SK-N-SH (cell line): ENCODE measurements at regions not wholly inside any gene's neighbourhood (a gene's known extent, or its start where the extent isn't known, plus 50 kb on each side); places are given as distances from the start of the nearest gene placed in this dataset.

Experiments used
- CTCF ChIA-PET: fragments of 300-600, 350-600 bp; formaldehyde crosslinking; extraction: SDS; loops from one replicate; lab custom pipeline; 2021; lab: Yijun Ruan, JAX
- POLR2A ChIA-PET: fragments of 350-600 bp; sonication (Branson Sonifier 250); formaldehyde crosslinking; extraction: SDS; loops from one replicate; lab custom pipeline; 2020; ENCODE audit warnings: antibody characterized with exemption, inconsistent platforms; lab: Yijun Ruan, JAX
- DNase-seq: peaks from one replicate; pipeline ENCODE4 v3.0.0; 2012
- H2AFZ ChIP-seq: fragments of 200-600 bp; sonication (generic); 2 replicates; pipeline ENCODE4 v1.8.1; 2016; ENCODE audit warnings: antibody characterized with exemption, mild to moderate bottlenecking, low read depth
- H3F3A ChIP-seq: fragments of 200-600 bp; sonication (generic); replicated peaks from 2 replicates; pipeline ENCODE3; 2016; ENCODE audit warnings: antibody characterized with exemption, mild to moderate bottlenecking; ENCODE audit not compliant: insufficient read depth
- H3K27ac ChIP-seq, 2 experiments: fragments of 200-500 bp in 1 of 2; fragments of 200-600 bp in 1 of 2; sonication (Bioruptor generic) in 1 of 2; sonication (generic), shearing (Covaris generic) in 1 of 2; 2 replicates each; pipeline versions ENCODE4 v1.5.1 to v1.6.1; 2014 to 2016; ENCODE audit warnings: low read depth in 2 of 2, inconsistent platforms in 1 of 2, low read length in 1 of 2, mild to moderate bottlenecking in 1 of 2, mixed read lengths in 1 of 2
- H3K27me3 ChIP-seq: fragments of 200-600 bp; sonication (generic), shearing (Covaris generic); 2 replicates; pipeline ENCODE4 v1.6.1; 2016; ENCODE audit warnings: mixed run types; ENCODE audit not compliant: insufficient read depth
- H3K36me3 ChIP-seq, 2 experiments: fragments of 200-500 bp in 1 of 2; fragments of 200-600 bp in 1 of 2; sonication (Bioruptor generic) in 1 of 2; sonication (generic) in 1 of 2; replicated peaks in 1 of 2; 2 replicates each; pipeline versions ENCODE3 to v1.5.1; 2014 to 2016; ENCODE audit warnings: low read length in 1 of 2, mild to moderate bottlenecking in 1 of 2; ENCODE audit not compliant: insufficient read depth in 2 of 2, control insufficient read depth in 1 of 2
- H3K4me1 ChIP-seq, 2 experiments: fragments of 200-500 bp in 1 of 2; fragments of 200-600 bp in 1 of 2; sonication (Bioruptor generic) in 1 of 2; sonication (generic), shearing (Covaris generic) in 1 of 2; 2 replicates each; pipeline versions ENCODE4 v1.5.1 to v1.6.1; 2014 to 2016; ENCODE audit warnings: low read depth in 1 of 2, low read length in 1 of 2, mixed run types in 1 of 2; ENCODE audit not compliant: insufficient read depth in 2 of 2, control insufficient read depth in 1 of 2
- H3K4me2 ChIP-seq: fragments of 200-600 bp; sonication (generic), shearing (Covaris generic); 2 replicates; pipeline ENCODE4 v1.6.1; 2017; ENCODE audit warnings: mixed run types
- H3K4me3 ChIP-seq, 2 experiments: fragments of 200-500 bp in 1 of 2; fragments of 200-600 bp in 1 of 2; sonication (Bioruptor generic) in 1 of 2; sonication (generic), shearing (Covaris generic) in 1 of 2; 2 replicates each; pipeline versions ENCODE4 v1.5.1 to v1.8.1; 2014 to 2016; ENCODE audit warnings: low read depth in 2 of 2, inconsistent platforms in 1 of 2, low read length in 1 of 2, mild to moderate bottlenecking in 1 of 2, mixed read lengths in 1 of 2, moderate library complexity in 1 of 2
- H3K79me2 ChIP-seq: fragments of 200-600 bp; sonication (generic); 2 replicates; pipeline ENCODE4 v1.8.1; 2017; ENCODE audit warnings: mild to moderate bottlenecking; ENCODE audit not compliant: insufficient read depth
- H3K9ac ChIP-seq: fragments of 200-600 bp; sonication (generic); 2 replicates; pipeline ENCODE4 v1.6.1; 2017; ENCODE audit warnings: mixed run types
- H3K9me2 ChIP-seq: fragments of 200-600 bp; sonication (generic); 2 replicates; pipeline ENCODE4 v1.6.1; 2017; ENCODE audit warnings: mixed run types
- H3K9me3 ChIP-seq: fragments of 200-600 bp; sonication (generic); 2 replicates; pipeline ENCODE4 v1.6.1; 2017; ENCODE audit warnings: mixed run types, mild to moderate bottlenecking, moderate library complexity
- H4K20me1 ChIP-seq: fragments of 200-600 bp; sonication (generic); 2 replicates; pipeline ENCODE4 v1.6.1; 2017; ENCODE audit warnings: mild to moderate bottlenecking, mixed run types; ENCODE audit not compliant: insufficient read depth
- ELF1 ChIP-seq: IDR thresholded peaks from 2 replicates; pipeline ENCODE4 v1.4.0; 2012
- EP300 ChIP-seq, 2 experiments: IDR thresholded peaks; 2 replicates each; pipeline versions ENCODE4 v1.4.0 to v1.6.1; 2012; ENCODE audit warnings: borderline replicate concordance in 1 of 2, low read depth in 1 of 2, low read length in 1 of 2
- EZH2phosphoT487 ChIP-seq: fragments of 200-600 bp; sonication (generic); IDR thresholded peaks from 2 replicates; pipeline ENCODE4 v1.6.1; 2017; ENCODE audit warnings: low read depth, mixed run types, mild to moderate bottlenecking, antibody characterized with exemption, moderate library complexity, borderline replicate concordance
- FOSL2 ChIP-seq: IDR thresholded peaks from 2 replicates; pipeline ENCODE4 v1.4.0; 2012; ENCODE audit warnings: low read depth, mild to moderate bottlenecking, moderate library complexity, borderline replicate concordance
- FOXJ3 ChIP-seq: sonication (generic); formaldehyde crosslinking; IDR thresholded peaks from 2 replicates; pipeline ENCODE4 v1.5.1; 2020; ENCODE audit warnings: mild to moderate bottlenecking, missing genetic modification reagents
- GABPA ChIP-seq: IDR thresholded peaks from 2 replicates; pipeline ENCODE4 v1.4.0; 2012; ENCODE audit warnings: low read depth, mild to moderate bottlenecking
- JUND ChIP-seq: IDR thresholded peaks from 2 replicates; pipeline ENCODE4 v1.4.0; 2012
- NFIC ChIP-seq: IDR thresholded peaks from 2 replicates; pipeline ENCODE4 v1.4.0; 2012; ENCODE audit warnings: borderline replicate concordance
- POLR2AphosphoS5 ChIP-seq: IDR thresholded peaks from 2 replicates; pipeline ENCODE4 v1.6.1; 2012; ENCODE audit warnings: low read depth, low read length
- RCOR1 ChIP-seq: fragments of 150-350 bp; IDR thresholded peaks from 2 replicates; pipeline ENCODE4 v1.6.1; 2017; ENCODE audit warnings: antibody characterized with exemption, low read length
- RFX5 ChIP-seq: IDR thresholded peaks from 2 replicates; pipeline ENCODE4 v1.6.1; 2012; ENCODE audit warnings: mild to moderate bottlenecking, improper control_type of control experiment, low read length
- RXRA ChIP-seq: IDR thresholded peaks from 2 replicates; pipeline ENCODE4 v1.4.0; 2012; ENCODE audit warnings: low read depth, mild to moderate bottlenecking, borderline replicate concordance
- SIN3A ChIP-seq: IDR thresholded peaks from 2 replicates; pipeline ENCODE4 v1.6.1; 2012; ENCODE audit warnings: low read depth, mild to moderate bottlenecking, low read length, moderate library complexity, borderline replicate concordance
- SMC3 ChIP-seq: IDR thresholded peaks from 2 replicates; pipeline ENCODE4 v1.6.1; 2012; ENCODE audit warnings: low read depth, low read length, improper control_type of control experiment
- TAF1 ChIP-seq: IDR thresholded peaks from 2 replicates; pipeline ENCODE4 v1.6.1; 2012; ENCODE audit warnings: low read depth, mild to moderate bottlenecking, low read length, moderate library complexity, borderline replicate concordance
- TCF12 ChIP-seq: IDR thresholded peaks from 2 replicates; pipeline ENCODE4 v1.4.0; 2012
- TF ChIP-seq, protein P1 (sequence below): IDR thresholded peaks from 2 replicates; pipeline ENCODE4; 2012
- TF ChIP-seq, protein P2 (sequence below): IDR thresholded peaks from 2 replicates; pipeline ENCODE4 v1.4.0; 2012; ENCODE audit warnings: low read depth, borderline replicate concordance
- TF ChIP-seq, protein P3 (sequence below): IDR thresholded peaks from 2 replicates; pipeline ENCODE4 v1.6.1; 2012; ENCODE audit warnings: mild to moderate bottlenecking, low read depth, low read length, moderate library complexity
- TF ChIP-seq, protein P4 (sequence below): fragments of 150-350 bp; IDR thresholded peaks from 2 replicates; pipeline ENCODE4 v1.6.1; 2017; ENCODE audit warnings: antibody characterized with exemption, low read length, low read depth, borderline replicate concordance
- TF ChIP-seq, protein P5 (sequence below): fragments of 200-600 bp; sonication (generic); IDR thresholded peaks from 2 replicates; pipeline ENCODE4 v1.6.1; 2017; ENCODE audit warnings: antibody characterized with exemption, mild to moderate bottlenecking, moderate library complexity

DNA sequence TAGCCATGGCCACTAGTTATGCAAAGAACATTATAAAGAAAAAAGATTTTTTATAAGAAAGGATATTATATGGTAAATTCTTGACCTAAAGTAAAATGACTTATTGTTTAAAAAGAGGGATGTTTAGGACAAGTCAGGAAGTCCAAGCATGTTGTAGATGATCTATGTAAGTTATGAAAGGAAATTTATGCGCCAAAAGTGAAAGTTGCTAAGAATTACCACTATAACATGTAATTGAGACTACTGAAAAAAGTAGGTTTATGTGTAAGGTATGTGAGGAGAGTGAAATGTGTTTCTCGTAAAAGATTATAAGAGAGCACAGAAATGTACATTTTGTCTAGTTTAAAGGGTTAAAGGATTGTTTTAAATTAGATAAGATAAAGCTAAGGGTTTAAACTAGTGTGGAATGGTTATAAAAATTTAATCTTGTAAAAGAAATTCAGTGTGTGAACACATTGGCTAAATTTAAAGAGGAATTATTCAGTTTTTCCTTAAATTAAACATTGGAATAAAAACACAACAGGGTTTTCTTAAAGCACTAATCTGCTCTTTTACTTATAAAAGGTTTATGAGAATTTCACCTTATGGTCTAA lies 1100.4 kb upstream of the EDIL3 start (continued):
- TF ChIP-seq, protein P1, sequence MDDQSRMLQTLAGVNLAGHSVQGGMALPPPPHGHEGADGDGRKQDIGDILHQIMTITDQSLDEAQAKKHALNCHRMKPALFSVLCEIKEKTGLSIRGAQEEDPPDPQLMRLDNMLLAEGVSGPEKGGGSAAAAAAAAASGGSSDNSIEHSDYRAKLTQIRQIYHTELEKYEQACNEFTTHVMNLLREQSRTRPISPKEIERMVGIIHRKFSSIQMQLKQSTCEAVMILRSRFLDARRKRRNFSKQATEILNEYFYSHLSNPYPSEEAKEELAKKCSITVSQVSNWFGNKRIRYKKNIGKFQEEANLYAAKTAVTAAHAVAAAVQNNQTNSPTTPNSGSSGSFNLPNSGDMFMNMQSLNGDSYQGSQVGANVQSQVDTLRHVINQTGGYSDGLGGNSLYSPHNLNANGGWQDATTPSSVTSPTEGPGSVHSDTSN = no peak
- TF ChIP-seq RXRA = no peak
- no peak for TF ChIP-seq JUND
- no peak for TF ChIP-seq NFIC
- no peak for TF ChIP-seq TCF12
- no peak for TF ChIP-seq EP300 (IDR thresholded peaks at IDR 0.05; ENCODE audit: borderline replicate concordance in 1 of 2, low read depth in 1 of 2, low read length in 1 of 2)
- TF ChIP-seq SIN3A = no peak
- no peak for TF ChIP-seq FOXJ3 (CRISPR knock-in tag)
- TF ChIP-seq, protein P2, sequence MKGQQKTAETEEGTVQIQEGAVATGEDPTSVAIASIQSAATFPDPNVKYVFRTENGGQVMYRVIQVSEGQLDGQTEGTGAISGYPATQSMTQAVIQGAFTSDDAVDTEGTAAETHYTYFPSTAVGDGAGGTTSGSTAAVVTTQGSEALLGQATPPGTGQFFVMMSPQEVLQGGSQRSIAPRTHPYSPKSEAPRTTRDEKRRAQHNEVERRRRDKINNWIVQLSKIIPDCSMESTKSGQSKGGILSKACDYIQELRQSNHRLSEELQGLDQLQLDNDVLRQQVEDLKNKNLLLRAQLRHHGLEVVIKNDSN = no peak

DNA sequence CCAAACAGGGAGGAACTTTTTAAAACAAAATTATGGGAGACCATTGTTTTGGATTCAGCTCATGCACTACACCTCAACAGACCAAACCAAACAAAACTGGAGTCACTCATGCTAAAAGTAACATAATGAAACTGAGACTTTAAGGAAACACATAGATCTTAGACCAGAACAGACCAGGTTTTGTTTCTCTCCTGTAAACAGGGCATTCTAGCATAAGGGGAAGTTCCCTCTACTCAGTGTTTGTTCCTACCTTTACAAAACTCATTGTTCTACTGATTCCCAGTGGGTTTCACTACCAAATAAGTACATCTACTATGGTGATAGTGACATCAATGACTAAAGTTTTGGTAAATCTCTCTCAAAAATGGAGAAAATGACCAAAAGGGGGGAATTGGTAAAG lies 1103.6 kb upstream of the EDIL3 start:
- Histone ChIP-seq H3K9me2 (no peaks in the 10 kb centered on the region), H2AFZ (no peak overlapping the region), H3K36me3 (no peaks in the 10 kb centered on the region), H3F3A (no peaks in the 10 kb centered on the region), H4K20me1 (no peaks in the 10 kb centered on the region), H3K4me3 (no peak overlapping the region), H3K4me1 (no peaks in the 10 kb centered on the region), H3K4me2 (no peak overlapping the region), H3K9ac (no peak overlapping the region), H3K27ac (no peak overlapping the region), H3K27me3 (no peaks in the 10 kb centered on the region), H3K9me3 (peaks cover 8% of the 10 kb centered on the region), H3K79me2 (no peaks in the 10 kb centered on the region)
- ChIA-PET CTCF (no interaction called here), POLR2A (no interaction called here)
- no peak for DNase-seq
- TF ChIP-seq GABPA = no peak
- TF ChIP-seq ELF1 = no peak
- no peak for TF ChIP-seq SMC3
- no peak for TF ChIP-seq TCF12
- no peak for TF ChIP-seq NFIC
- no peak for TF ChIP-seq FOSL2
- no peak for TF ChIP-seq TAF1
- TF ChIP-seq RFX5 = no peak
- no peak for TF ChIP-seq EZH2phosphoT487
- TF ChIP-seq, protein P3, sequence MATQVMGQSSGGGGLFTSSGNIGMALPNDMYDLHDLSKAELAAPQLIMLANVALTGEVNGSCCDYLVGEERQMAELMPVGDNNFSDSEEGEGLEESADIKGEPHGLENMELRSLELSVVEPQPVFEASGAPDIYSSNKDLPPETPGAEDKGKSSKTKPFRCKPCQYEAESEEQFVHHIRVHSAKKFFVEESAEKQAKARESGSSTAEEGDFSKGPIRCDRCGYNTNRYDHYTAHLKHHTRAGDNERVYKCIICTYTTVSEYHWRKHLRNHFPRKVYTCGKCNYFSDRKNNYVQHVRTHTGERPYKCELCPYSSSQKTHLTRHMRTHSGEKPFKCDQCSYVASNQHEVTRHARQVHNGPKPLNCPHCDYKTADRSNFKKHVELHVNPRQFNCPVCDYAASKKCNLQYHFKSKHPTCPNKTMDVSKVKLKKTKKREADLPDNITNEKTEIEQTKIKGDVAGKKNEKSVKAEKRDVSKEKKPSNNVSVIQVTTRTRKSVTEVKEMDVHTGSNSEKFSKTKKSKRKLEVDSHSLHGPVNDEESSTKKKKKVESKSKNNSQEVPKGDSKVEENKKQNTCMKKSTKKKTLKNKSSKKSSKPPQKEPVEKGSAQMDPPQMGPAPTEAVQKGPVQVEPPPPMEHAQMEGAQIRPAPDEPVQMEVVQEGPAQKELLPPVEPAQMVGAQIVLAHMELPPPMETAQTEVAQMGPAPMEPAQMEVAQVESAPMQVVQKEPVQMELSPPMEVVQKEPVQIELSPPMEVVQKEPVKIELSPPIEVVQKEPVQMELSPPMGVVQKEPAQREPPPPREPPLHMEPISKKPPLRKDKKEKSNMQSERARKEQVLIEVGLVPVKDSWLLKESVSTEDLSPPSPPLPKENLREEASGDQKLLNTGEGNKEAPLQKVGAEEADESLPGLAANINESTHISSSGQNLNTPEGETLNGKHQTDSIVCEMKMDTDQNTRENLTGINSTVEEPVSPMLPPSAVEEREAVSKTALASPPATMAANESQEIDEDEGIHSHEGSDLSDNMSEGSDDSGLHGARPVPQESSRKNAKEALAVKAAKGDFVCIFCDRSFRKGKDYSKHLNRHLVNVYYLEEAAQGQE = no peak
- TF ChIP-seq, protein P4, sequence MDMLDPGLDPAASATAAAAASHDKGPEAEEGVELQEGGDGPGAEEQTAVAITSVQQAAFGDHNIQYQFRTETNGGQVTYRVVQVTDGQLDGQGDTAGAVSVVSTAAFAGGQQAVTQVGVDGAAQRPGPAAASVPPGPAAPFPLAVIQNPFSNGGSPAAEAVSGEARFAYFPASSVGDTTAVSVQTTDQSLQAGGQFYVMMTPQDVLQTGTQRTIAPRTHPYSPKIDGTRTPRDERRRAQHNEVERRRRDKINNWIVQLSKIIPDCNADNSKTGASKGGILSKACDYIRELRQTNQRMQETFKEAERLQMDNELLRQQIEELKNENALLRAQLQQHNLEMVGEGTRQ = no peak
- no peak for TF ChIP-seq RXRA
- no peak for TF ChIP-seq POLR2AphosphoS5
- TF ChIP-seq, protein P5, sequence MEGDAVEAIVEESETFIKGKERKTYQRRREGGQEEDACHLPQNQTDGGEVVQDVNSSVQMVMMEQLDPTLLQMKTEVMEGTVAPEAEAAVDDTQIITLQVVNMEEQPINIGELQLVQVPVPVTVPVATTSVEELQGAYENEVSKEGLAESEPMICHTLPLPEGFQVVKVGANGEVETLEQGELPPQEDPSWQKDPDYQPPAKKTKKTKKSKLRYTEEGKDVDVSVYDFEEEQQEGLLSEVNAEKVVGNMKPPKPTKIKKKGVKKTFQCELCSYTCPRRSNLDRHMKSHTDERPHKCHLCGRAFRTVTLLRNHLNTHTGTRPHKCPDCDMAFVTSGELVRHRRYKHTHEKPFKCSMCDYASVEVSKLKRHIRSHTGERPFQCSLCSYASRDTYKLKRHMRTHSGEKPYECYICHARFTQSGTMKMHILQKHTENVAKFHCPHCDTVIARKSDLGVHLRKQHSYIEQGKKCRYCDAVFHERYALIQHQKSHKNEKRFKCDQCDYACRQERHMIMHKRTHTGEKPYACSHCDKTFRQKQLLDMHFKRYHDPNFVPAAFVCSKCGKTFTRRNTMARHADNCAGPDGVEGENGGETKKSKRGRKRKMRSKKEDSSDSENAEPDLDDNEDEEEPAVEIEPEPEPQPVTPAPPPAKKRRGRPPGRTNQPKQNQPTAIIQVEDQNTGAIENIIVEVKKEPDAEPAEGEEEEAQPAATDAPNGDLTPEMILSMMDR = no peak
- TF ChIP-seq RCOR1 = no peak
